ENCODE measurements at regions not wholly inside any gene's neighbourhood (a gene's known extent, or its start where the extent isn't known, plus 50 kb on each side); places are given as distances from the start of the nearest gene placed in this dataset.

GRCh38 chr13:104011505-104012241 lies 945.5 kb upstream of the SLC10A2 start:
- Histone ChIP-seq H3K27me3 (ENCODE audit: insufficient read depth, low read length) (no peaks in the 10 kb centered on the region), H3K4me1 (ENCODE audit: insufficient read depth, low read length) (no peaks in the 10 kb centered on the region), H3K9me3 (ENCODE audit: low read depth, low read length) (no peaks in the 10 kb centered on the region), H3K4me3 (ENCODE audit: insufficient read depth, low read length) (no peak overlapping the region), H3K79me2 (ENCODE audit: insufficient read depth, low read length) (no peaks in the 10 kb centered on the region), H3K36me3 (ENCODE audit: insufficient read depth, low read length) (no peaks in the 10 kb centered on the region), H3K27ac (ENCODE audit: low read depth, low read length) (no peak overlapping the region), H3K4me2 (ENCODE audit: insufficient read depth, low read length) (no peak overlapping the region), H4K20me1 (ENCODE audit: insufficient read depth, low read length) (no peaks in the 10 kb centered on the region), H2AFZ (ENCODE audit: low read length) (no peak overlapping the region)
- DNase-seq (ENCODE audit: insufficient read length, low spot score, missing footprints), result no peak
- no peak for TF ChIP-seq CTCF (IDR thresholded peaks at IDR 0.05; ENCODE audit: extremely low read depth, low read depth, low read length)

DNA sequence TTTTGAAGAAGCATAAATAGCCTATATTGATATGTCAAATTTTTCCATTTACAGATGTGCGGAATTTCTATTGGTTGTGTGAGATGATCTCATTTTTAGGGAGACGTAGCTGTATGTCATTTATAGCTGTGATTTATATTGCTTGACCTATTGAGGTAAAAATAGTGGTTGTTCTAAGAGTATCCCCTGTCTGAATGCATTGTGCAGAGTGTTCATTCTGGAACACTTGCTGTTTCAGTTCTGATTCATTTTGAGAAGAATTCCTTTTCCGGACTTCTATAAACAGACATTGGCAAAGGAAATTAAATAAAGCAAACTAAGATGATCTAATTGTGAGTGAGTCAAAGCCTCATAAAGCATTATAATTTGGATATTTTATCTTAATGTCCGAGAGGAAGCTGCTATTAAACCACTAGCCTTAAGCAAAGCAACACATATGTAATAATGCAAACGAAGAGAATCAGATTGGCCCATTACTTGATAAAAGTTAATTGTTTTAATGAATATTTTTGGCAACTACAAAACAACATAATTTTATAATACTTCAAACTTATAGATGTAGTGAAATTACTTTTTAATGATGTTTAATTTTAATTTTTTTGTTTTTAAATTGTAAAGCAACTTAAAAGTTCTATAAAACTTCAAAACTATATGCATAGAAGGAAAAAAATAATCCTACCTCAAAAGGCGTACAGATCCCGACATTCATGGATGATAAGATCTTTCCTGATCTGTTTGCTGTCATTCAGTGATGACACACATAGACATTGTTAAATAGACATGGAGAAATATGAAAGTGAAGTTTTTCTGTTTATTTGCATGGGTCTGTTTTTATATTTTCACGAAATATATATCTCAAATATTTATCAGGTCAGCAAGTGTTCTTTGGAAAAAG lies 942.6 kb upstream of the SLC10A2 start:
- H3K79me2 ChIP-seq (ENCODE audit: insufficient read depth, low read length), result no peaks in the 10 kb centered on the region
- no peak for DNase-seq (ENCODE audit: insufficient read length, low spot score, missing footprints)
- no peak overlapping the region for H3K4me2 ChIP-seq (ENCODE audit: insufficient read depth, low read length)

GRCh38 chr13:104008075-104008474 lies 941.9 kb upstream of the SLC10A2 start:
- H3K27me3 ChIP-seq (ENCODE audit: insufficient read depth, low read length), result no peaks in the 10 kb centered on the region
- no peak overlapping the region for H3K27ac ChIP-seq (ENCODE audit: low read depth, low read length)
- no peak for DNase-seq (ENCODE audit: insufficient read length, low spot score, missing footprints)
- no peaks in the 10 kb centered on the region for H4K20me1 ChIP-seq (ENCODE audit: insufficient read depth, low read length)
- H3K4me1 ChIP-seq (ENCODE audit: insufficient read depth, low read length), result no peaks in the 10 kb centered on the region
- no peak for TF ChIP-seq CTCF (IDR thresholded peaks at IDR 0.05; ENCODE audit: extremely low read depth, low read depth, low read length)
- H3K79me2 ChIP-seq (ENCODE audit: insufficient read depth, low read length), result no peaks in the 10 kb centered on the region
- no peak overlapping the region for H2AFZ ChIP-seq (ENCODE audit: low read length)
- no peaks in the 10 kb centered on the region for H3K9me3 ChIP-seq (ENCODE audit: low read depth, low read length)
- H3K36me3 ChIP-seq (ENCODE audit: insufficient read depth, low read length), result no peaks in the 10 kb centered on the region
- no peak overlapping the region for H3K4me3 ChIP-seq (ENCODE audit: insufficient read depth, low read length)
- no peak overlapping the region for H3K4me2 ChIP-seq (ENCODE audit: insufficient read depth, low read length)

More for the DNA sequence above, 942.6 kb upstream of the SLC10A2 start:
- H3K9me3 ChIP-seq (ENCODE audit: low read depth, low read length), result no peaks in the 10 kb centered on the region
- TF ChIP-seq CTCF (IDR thresholded peaks at IDR 0.05; ENCODE audit: extremely low read depth, low read depth, low read length), result no peak
- H4K20me1 ChIP-seq (ENCODE audit: insufficient read depth, low read length), result no peaks in the 10 kb centered on the region
- H3K27ac ChIP-seq (ENCODE audit: low read depth, low read length), result no peak overlapping the region
- H2AFZ ChIP-seq (ENCODE audit: low read length), result no peak overlapping the region
- no peaks in the 10 kb centered on the region for H3K4me1 ChIP-seq (ENCODE audit: insufficient read depth, low read length)
- H3K36me3 ChIP-seq (ENCODE audit: insufficient read depth, low read length), result no peaks in the 10 kb centered on the region
- no peak overlapping the region for H3K4me3 ChIP-seq (ENCODE audit: insufficient read depth, low read length)
- no peaks in the 10 kb centered on the region for H3K27me3 ChIP-seq (ENCODE audit: insufficient read depth, low read length)

DNA sequence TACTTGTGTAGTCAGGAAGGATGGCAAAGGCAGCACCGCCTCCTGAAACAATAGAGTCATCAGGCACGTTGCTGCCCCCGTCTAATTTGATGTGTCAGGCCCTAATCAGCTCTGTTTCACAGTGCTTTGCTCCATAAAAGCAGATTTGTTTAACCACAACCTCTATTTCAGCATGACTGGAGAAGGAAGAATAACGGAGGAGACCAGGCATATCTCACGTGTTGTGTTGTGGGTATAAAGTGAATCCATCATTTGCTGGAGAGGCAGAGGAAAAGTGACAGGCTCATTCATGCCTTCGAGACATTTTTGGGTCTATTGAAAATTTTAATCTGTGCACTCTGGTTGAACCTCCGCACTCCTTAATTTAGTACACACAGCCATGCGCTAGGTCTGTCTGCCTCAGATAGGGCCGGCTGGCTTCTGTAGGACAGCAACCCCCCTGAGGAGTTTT lies 940.4 kb upstream of the SLC10A2 start:
- Histone ChIP-seq H3K9me3 (ENCODE audit: low read depth, low read length) (no peaks in the 10 kb centered on the region), H3K4me2 (ENCODE audit: insufficient read depth, low read length) (no peak overlapping the region), H2AFZ (ENCODE audit: low read length) (no peak overlapping the region)

More for the DNA sequence above, 940.4 kb upstream of the SLC10A2 start:
- Histone ChIP-seq H3K4me1 (ENCODE audit: insufficient read depth, low read length) (no peaks in the 10 kb centered on the region), H3K79me2 (ENCODE audit: insufficient read depth, low read length) (no peaks in the 10 kb centered on the region), H3K36me3 (ENCODE audit: insufficient read depth, low read length) (no peaks in the 10 kb centered on the region), H3K4me3 (ENCODE audit: insufficient read depth, low read length) (no peak overlapping the region), H3K27ac (ENCODE audit: low read depth, low read length) (no peak overlapping the region), H3K27me3 (ENCODE audit: insufficient read depth, low read length) (no peaks in the 10 kb centered on the region), H4K20me1 (ENCODE audit: insufficient read depth, low read length) (no peaks in the 10 kb centered on the region)
- no peak for TF ChIP-seq CTCF (IDR thresholded peaks at IDR 0.05; ENCODE audit: extremely low read depth, low read depth, low read length)
- DNase-seq (ENCODE audit: insufficient read length, low spot score, missing footprints), result no peak

Measured in osteoblast (primary cell).